GM19193 (cell line): ENCODE measurements at regions not wholly inside any gene's neighbourhood (a gene's known extent, or its start where the extent isn't known, plus 50 kb on each side); places are given as distances from the start of the nearest gene placed in this dataset.

Experiments used
- POLR2A ChIP-seq: IDR thresholded peaks from 4 replicates; pipeline ENCODE4 v1.6.1; 2011; ENCODE audit not compliant: insufficient read depth, insufficient read length; ENCODE audit errors: extremely low read depth

GRCh38 chr6:12431023-12431422 lies 140.9 kb downstream of the EDN1 start:
- TF ChIP-seq POLR2A, result no peak

DNA sequence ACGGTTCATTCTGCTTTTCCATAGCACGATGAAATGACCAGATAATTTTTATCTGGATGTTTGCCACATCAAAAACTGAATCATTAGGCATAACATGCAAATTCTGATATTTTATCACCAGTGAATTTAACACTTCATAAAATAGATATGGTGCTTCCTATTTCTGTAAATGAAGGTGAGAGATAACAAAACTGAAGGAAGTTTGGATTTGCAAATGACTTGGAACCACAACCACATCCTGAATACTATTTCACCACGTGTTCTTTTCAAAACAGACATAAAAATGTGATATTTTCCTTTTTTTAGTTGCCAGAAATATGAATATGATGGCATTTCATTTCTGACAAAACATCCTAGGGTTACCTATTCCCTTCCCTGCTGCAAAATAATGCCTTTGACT lies 146.1 kb downstream of the EDN1 start:
- TF ChIP-seq POLR2A, result no peak

DNA sequence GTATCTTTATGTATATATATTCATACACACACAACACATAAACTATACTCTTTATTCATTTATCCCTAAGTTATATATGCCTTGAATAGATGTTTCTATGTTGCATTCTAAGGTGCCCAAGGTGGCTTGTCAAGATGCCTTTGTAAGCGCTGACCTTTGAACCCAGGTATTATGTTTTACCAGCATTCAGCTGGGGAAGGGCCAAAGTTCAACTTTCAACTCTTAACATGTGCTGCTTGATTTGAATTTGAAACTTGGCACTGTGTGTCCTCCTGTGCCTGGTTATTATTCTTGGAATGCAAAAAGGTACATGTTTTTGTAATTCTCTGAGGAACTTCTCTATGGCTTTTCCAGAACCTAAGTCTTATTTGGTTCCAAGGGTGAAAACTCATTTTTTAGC lies 146.5 kb downstream of the EDN1 start:
- no peak for TF ChIP-seq POLR2A

GRCh38 chr6:12439296-12439695 lies 149.1 kb downstream of the EDN1 start:
- no peak for TF ChIP-seq POLR2A

DNA sequence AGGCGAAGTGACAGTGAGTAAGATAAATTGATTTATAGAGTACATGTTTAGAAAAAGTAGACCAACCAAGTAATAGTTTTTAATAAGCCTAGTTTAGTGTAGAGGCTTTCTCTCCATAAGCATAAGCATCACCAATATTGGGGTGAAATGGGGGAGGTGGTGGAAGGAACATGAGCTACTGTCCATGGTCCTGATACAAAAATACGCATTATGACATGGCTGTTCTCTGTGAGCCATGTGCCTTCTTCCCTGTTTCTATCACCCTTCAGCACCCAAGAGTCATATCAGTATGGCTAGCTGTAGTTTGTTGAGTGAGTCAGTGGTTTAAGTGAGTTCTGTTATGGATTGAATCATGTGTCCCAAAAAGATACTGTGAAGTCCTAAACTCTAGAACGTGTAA lies 150.8 kb downstream of the EDN1 start:
- no peak for TF ChIP-seq POLR2A

GRCh38 chr6:12442455-12442854 lies 152.3 kb downstream of the EDN1 start:
- no peak for TF ChIP-seq POLR2A

GRCh38 chr6:12446394-12446793 lies 156.2 kb downstream of the EDN1 start:
- no peak for TF ChIP-seq POLR2A

DNA sequence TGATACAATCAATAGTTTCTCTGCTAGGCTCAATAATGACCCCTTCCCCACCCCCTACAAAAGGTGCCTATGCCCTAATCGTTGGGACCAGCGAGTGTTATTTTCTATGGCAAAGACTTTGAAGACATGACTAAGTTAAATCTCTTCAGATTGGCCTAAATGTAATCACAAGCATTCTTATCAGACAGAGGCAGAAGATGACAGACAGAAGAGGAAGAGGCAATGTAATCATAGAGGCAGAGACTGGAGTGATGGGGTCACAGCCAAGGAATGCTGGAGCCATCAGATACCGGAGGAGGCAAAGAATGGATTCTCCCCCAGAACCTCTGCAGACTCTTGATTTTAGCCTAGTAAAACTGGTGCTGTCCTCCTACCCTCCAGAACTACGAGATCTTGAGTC lies 159.3 kb downstream of the EDN1 start:
- TF ChIP-seq POLR2A, result no peak

DNA sequence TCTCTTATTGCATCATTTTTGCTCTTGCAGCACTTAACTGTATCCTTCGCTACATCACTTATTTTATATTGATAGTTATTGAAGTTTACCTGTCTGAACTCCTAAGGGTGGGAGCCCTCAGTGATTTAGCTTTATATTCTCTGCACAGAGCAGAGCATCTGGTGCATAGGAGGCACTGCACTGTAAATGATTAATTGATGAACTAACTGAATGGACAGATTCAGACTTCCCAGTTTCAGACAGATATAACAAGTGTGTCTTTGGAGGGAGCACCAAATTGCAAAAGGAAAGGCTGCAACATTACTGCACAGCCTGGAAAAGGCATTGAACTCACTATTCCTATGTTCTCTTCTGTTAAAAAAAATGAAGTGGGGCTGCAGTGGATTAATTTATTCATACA lies 160.3 kb downstream of the EDN1 start:
- no peak for TF ChIP-seq POLR2A

DNA sequence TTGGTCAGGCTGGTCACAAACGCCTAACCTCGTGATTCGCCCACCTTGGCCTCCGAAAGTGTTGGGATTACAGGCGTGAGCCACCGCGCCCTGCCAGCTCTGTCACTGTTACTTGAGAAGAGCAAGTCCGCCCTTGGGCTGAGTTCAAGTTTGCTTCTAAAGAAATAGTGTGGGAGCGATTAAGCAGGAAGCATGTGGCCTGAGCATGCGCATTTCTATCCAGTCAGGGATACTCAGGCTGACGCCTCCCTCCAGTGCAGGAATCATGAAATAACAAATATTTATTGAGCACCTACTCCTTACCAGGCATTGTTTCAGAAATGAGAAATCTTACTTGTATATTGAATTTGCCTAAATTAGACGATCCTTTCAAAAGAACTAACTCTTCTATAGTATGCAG lies 166.2 kb downstream of the EDN1 start:
- TF ChIP-seq POLR2A, result no peak

- TF ChIP-seq POLR2A, result no peak
Measured at GRCh38 chr6:12457094-12457493, 166.9 kb downstream of the EDN1 start.

DNA sequence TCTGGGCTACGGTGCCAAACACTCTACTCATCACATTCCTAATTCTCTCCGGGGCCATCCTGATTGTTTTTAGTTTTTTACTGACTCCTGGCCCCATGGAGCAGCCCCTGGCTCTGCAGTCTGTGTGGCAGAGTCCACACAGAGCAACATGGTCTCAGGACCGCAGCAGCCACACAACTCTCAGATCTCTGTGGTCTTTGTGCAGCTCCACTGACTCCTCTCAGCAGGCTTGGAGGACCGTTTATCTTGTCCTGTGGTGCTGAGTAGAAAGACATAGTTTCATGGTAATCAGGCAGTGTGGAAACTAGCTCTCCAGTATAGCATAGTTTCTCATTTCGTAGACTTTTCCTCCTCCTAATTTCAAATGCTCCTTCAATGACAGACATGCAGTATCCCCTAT lies 168.4 kb downstream of the EDN1 start:
- no peak for TF ChIP-seq POLR2A

DNA sequence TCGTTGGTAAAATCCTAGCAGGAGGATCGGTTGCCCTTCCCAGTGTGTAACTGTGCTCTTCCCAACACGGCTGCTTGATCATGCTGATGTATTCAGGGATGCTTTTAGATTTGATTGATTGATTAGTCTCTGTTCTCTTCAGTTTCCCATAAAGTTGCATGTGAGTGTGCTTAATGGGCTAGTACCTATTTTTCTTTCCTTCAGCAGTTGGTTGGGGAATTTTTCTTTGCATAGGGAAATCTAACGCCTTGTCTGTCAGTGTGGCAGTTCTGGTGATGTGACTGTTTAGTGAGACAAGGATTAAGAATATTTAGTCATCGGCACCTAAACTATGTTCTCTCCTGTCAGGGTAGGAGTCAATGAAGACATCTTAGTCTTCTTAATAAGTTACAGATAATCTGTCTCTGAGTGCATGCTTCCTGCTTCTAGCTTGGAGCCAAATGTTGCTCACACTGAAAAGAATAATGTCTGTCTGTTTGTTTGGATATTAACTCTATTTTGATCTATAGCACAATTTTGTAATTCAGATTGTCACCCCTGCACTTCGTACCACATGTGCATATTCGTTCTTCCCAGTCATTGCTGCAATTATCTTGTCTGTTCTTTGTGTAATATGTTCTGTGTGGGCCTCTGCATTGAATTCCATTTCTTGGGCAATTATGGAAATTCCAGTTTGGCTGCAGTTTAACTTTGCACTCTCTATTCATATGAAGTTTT lies 169.9 kb downstream of the EDN1 start:
- TF ChIP-seq POLR2A, result no peak

- no peak for TF ChIP-seq POLR2A
Measured at GRCh38 chr6:12467706-12468670, 177.8 kb downstream of the EDN1 start.

GRCh38 chr6:12472601-12473038 lies 182.5 kb downstream of the EDN1 start:
- no peak for TF ChIP-seq POLR2A

DNA sequence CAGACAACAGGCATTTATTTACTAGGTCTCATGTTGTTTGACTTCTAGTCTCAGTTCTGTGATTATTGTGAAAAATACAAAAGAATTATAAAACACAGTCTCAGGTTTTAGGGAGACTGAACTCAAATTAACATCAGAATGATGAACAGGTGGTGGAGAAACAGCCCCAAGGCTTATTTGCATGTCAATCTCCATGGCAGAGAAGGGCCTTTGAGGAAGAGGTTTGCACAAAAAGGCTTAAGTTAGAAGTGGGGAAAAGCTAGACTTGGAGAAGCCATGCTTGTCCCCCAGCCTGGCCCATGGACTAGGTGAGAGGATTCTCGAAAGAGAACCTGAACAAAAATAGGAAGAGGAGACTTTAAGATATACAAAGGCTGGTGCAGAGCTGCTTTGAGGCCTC lies 183.3 kb downstream of the EDN1 start:
- TF ChIP-seq POLR2A, result no peak
